ENCODE measurements at regions not wholly inside any gene's neighbourhood (a gene's known extent, or its start where the extent isn't known, plus 50 kb on each side); places are given as distances from the start of the nearest gene placed in this dataset.

- TF ChIP-seq POLR2A (IDR thresholded peaks at IDR 0.05) (no peak), CTCF (IDR thresholded peaks at IDR 0.05) (no peak)
Observed at GRCh38 chr15:79721256-79721655, 175.6 kb downstream of the MTHFS start.
